ENCODE measurements at regions not wholly inside any gene's neighbourhood (a gene's known extent, or its start where the extent isn't known, plus 50 kb on each side); places are given as distances from the start of the nearest gene placed in this dataset.

DNA sequence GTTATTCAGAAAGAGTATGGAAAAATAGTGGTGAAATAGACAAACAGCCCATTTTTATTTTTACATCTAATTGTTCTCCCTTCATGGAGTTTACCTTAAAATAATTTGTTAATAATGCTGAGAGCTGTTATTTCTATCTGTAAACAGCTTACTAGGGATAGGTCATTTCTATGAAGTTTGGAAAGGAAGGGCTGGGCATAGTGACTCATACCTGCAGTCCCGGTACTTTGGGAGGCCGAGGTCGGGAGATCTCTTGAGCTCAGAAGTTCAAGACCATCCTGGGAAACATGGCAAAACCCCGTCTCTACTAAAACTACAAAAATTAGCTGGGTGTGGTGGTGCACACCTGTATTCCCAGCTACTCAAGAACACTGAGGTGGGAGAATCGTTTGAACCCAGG, 624.3 kb upstream of the LMCD1 start:
- TF ChIP-seq, protein P1, sequence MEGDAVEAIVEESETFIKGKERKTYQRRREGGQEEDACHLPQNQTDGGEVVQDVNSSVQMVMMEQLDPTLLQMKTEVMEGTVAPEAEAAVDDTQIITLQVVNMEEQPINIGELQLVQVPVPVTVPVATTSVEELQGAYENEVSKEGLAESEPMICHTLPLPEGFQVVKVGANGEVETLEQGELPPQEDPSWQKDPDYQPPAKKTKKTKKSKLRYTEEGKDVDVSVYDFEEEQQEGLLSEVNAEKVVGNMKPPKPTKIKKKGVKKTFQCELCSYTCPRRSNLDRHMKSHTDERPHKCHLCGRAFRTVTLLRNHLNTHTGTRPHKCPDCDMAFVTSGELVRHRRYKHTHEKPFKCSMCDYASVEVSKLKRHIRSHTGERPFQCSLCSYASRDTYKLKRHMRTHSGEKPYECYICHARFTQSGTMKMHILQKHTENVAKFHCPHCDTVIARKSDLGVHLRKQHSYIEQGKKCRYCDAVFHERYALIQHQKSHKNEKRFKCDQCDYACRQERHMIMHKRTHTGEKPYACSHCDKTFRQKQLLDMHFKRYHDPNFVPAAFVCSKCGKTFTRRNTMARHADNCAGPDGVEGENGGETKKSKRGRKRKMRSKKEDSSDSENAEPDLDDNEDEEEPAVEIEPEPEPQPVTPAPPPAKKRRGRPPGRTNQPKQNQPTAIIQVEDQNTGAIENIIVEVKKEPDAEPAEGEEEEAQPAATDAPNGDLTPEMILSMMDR (conservative IDR thresholded peaks at IDR 0.05; ENCODE audit: low read length): no peak
- TF ChIP-seq EZH2phosphoT487 (IDR thresholded peaks at IDR 0.05; ENCODE audit: borderline replicate concordance, low read depth, low read length): no peak

All from OCI-LY7 (cell line).